ENCODE measurements at regions not wholly inside any gene's neighbourhood (a gene's known extent, or its start where the extent isn't known, plus 50 kb on each side); places are given as distances from the start of the nearest gene placed in this dataset.
"Not testable (repeated sequence)": the region's sequence is repeated elsewhere in the genome, so short reads cannot be mapped to it uniquely, and the experiment has no call there.

- not testable (repeated sequence) for TF ChIP-seq POLR2AphosphoS5, CTCF, POLR2A (IDR thresholded peaks at IDR 0.05)
Observed at GRCh38 chr21:7825627-7826026, 2695.8 kb upstream of the TPTE start.

Measured in sigmoid colon (tissue), 4 donors.